Right lobe of liver (tissue), 6 donors: ENCODE measurements at regions not wholly inside any gene's neighbourhood (a gene's known extent, or its start where the extent isn't known, plus 50 kb on each side); places are given as distances from the start of the nearest gene placed in this dataset.

ENCODE experiments used
- ATAC-seq, 4 donors: fragments of 200-7000 bp; cut with Tn5 transposase; one replicate each; pipeline ENCODE4 v1.9.1; 2020; ENCODE audit warnings: mild to moderate bottlenecking in 4 of 4, moderate library complexity in 4 of 4
- DNase-seq, 3 donors: peaks; one replicate each; pipeline ENCODE4 v3.0.0-alpha.2; 2020
- H3K27ac ChIP-seq, 3 donors: fragments of 200-600 bp; one replicate each; pipeline ENCODE4 v1.8.0; 2022
- H3K27me3 ChIP-seq, 2 donors: fragments of 200-600 bp; one replicate each; pipeline ENCODE4 v1.8.0; 2022
- H3K36me3 ChIP-seq, 4 donors: fragments of 200-600 bp; sonication (generic) in 1 of 4; one replicate each; pipeline versions ENCODE4 v1.5.1 to v1.8.0; 2017 to 2022; ENCODE audit warnings: control low read depth in 1 of 4
- H3K4me1 ChIP-seq, 4 donors: fragments of 200-600 bp; sonication (generic) in 1 of 4; one replicate each; pipeline versions ENCODE4 v1.5.1 to v1.8.0; 2017 to 2022; ENCODE audit warnings: control low read depth in 1 of 4
- H3K4me3 ChIP-seq, 3 donors: fragments of 200-600 bp; one replicate each; pipeline ENCODE4 v1.8.0; 2022
- H3K9me3 ChIP-seq, 4 donors: fragments of 200-600 bp; sonication (generic) in 1 of 4; one replicate each; pipeline versions ENCODE4 v1.5.1 to v1.8.0; 2017 to 2022; ENCODE audit warnings: control low read depth in 1 of 4
- CTCF ChIP-seq, 4 donors: fragments of 200-600 bp in 3 of 4; fragments of 450-650 bp in 1 of 4; IDR thresholded peaks; one replicate each; pipeline versions ENCODE4 v1.5.1 to v1.8.0; 2016 to 2022; ENCODE audit warnings: antibody characterized with exemption in 4 of 4, mild to moderate bottlenecking in 2 of 4
- POLR2A ChIP-seq: fragments of 450-650 bp; IDR thresholded peaks from one replicate; pipeline ENCODE4 v1.6.1; 2017; ENCODE audit warnings: antibody characterized with exemption, mild to moderate bottlenecking
- whole genome bisulfite sequencing: methylation state at CpG from one replicate; pipeline ENCODE4 v1.1.6; 2018; ENCODE audit warnings: low coverage, low lambda C conversion rate; ENCODE audit not compliant: insufficient coverage; ENCODE audit errors: missing lambda C conversion rate; 5-methylcytosine and 5-hydroxymethylcytosine counted together
- intact Hi-C, 2 donors: fragments of 100-400 bp; cut with DNase I; formaldehyde crosslinking; loops; one replicate each; pipeline versions ENCODE4 v1.11.2 to v1.14.1; 2022
- donor health status: DM: no; HTN: yes; CAD: no.
- donor health status: DM: no; HTN: no; CAD: no.
- donor health status: DM: no; HTN: no; CAD: no.
- donor health status: DM: no; HTN: yes; CAD: no.
- donor health status: DM: no; HTN: yes; CAD: no.

- 16% methylated on average over 11 of the region's 11 CpGs for WGBS
- DNase-seq = no peak
- intact Hi-C loops = no loop called here
- no peak for TF ChIP-seq CTCF (IDR thresholded peaks at IDR 0.05)
- no peak for TF ChIP-seq POLR2A
- H3K4me3 ChIP-seq = no peak overlapping the region
- H3K27me3 ChIP-seq = no peaks in the 10 kb centered on the region
- H3K36me3 ChIP-seq = no peaks in the 10 kb centered on the region
- no peak overlapping the region for H3K27ac ChIP-seq
- no peaks in the 10 kb centered on the region for H3K4me1 ChIP-seq
- H3K9me3 ChIP-seq = no peaks in the 10 kb centered on the region
- ATAC-seq = no peak
These were observed 385.7 kb upstream of the MMS22L start for GRCh38 chr6:97668716-97669115.

- TF ChIP-seq CTCF (IDR thresholded peaks at IDR 0.05) (no peak), POLR2A (no peak)
- ATAC-seq (peak in 1 of 4 donors; percentile 23), DNase-seq (no peak)
- 18% methylated on average over 13 of the region's 15 CpGs for WGBS
- no peak overlapping the region for H3K4me3 ChIP-seq
- no peaks in the 10 kb centered on the region for H3K27me3 ChIP-seq
- intact Hi-C loops = no loop called here
- no peaks in the 10 kb centered on the region for H3K36me3 ChIP-seq
- H3K9me3 ChIP-seq = no peaks in the 10 kb centered on the region
- no peak overlapping the region for H3K27ac ChIP-seq
- no peaks in the 10 kb centered on the region for H3K4me1 ChIP-seq
These were observed 386.4 kb upstream of the MMS22L start for GRCh38 chr6:97669191-97670031.

GRCh38 chr6:97674802-97675201, 391.8 kb upstream of the MMS22L start:
- WGBS = 19% methylated on average over 2 of the region's 3 CpGs
- no peaks in the 10 kb centered on the region for H3K4me1 ChIP-seq
- intact Hi-C loops = no loop called here
- H3K27me3 ChIP-seq = no peaks in the 10 kb centered on the region
- no peak for ATAC-seq
- H3K9me3 ChIP-seq = peaks cover 0 to 4% (median 0%) of the 10 kb centered on the region in 4 donors
- TF ChIP-seq POLR2A = no peak
- no peak for TF ChIP-seq CTCF (IDR thresholded peaks at IDR 0.05)
- no peak for DNase-seq
- H3K36me3 ChIP-seq = no peaks in the 10 kb centered on the region
- H3K4me3 ChIP-seq = no peak overlapping the region
- no peak overlapping the region for H3K27ac ChIP-seq

- H3K9me3 ChIP-seq = peaks cover 0 to 4% (median 0%) of the 10 kb centered on the region in 4 donors
- no peak for TF ChIP-seq CTCF (IDR thresholded peaks at IDR 0.05)
- no peak for TF ChIP-seq POLR2A
- ATAC-seq (no peak), DNase-seq (no peak)
- no peaks in the 10 kb centered on the region for H3K4me1 ChIP-seq
- intact Hi-C loops = no loop called here
- no peak overlapping the region for H3K4me3 ChIP-seq
- H3K27ac ChIP-seq = no peak overlapping the region
- WGBS = 32% methylated on average over 2 of the region's 2 CpGs
- no peaks in the 10 kb centered on the region for H3K36me3 ChIP-seq
- H3K27me3 ChIP-seq = no peaks in the 10 kb centered on the region
These were observed 394.6 kb upstream of the MMS22L start for GRCh38 chr6:97677626-97678025.
